H9 (cell line): ENCODE measurements at regions not wholly inside any gene's neighbourhood (a gene's known extent, or its start where the extent isn't known, plus 50 kb on each side); places are given as distances from the start of the nearest gene placed in this dataset.

Source experiments
- DNase-seq: peaks from one replicate; pipeline ENCODE4 v3.0.0-alpha.2; 2017
- H2AFZ ChIP-seq: one replicate; pipeline ENCODE4 v1.6.1; 2013; ENCODE audit warnings: mild to moderate bottlenecking, low read length, control low read depth, moderate library complexity
- H2AK5ac ChIP-seq: 2 replicates; pipeline ENCODE4 v1.6.1; 2013; ENCODE audit warnings: low read length, control low read depth, mixed read lengths; ENCODE audit not compliant: insufficient read length
- H2BK120ac ChIP-seq: one replicate; pipeline ENCODE4 v1.6.1; 2013; ENCODE audit warnings: low read depth, mild to moderate bottlenecking, low read length, control low read depth, inconsistent platforms; ENCODE audit not compliant: poor library complexity, severe bottlenecking
- H2BK12ac ChIP-seq: 2 replicates; pipeline ENCODE4 v1.6.1; 2013; ENCODE audit warnings: low read length, control low read depth, mixed read lengths, low read depth; ENCODE audit not compliant: insufficient read length
- H2BK15ac ChIP-seq: 2 replicates; pipeline ENCODE4 v1.6.1; 2013; ENCODE audit warnings: low read depth, low read length, control low read depth
- H2BK20ac ChIP-seq: one replicate; pipeline ENCODE4 v1.6.1; 2013; ENCODE audit warnings: low read depth, mild to moderate bottlenecking, low read length, control low read depth, inconsistent platforms; ENCODE audit not compliant: poor library complexity, severe bottlenecking
- H2BK5ac ChIP-seq: 2 replicates; pipeline ENCODE4 v1.6.1; 2013; ENCODE audit warnings: low read length, control low read depth, mixed read lengths; ENCODE audit not compliant: insufficient read length
- H3K14ac ChIP-seq: 2 replicates; pipeline ENCODE4 v1.6.1; 2013; ENCODE audit warnings: low read length, control low read depth; ENCODE audit not compliant: insufficient read depth
- H3K18ac ChIP-seq: 2 replicates; pipeline ENCODE4 v1.6.1; 2013; ENCODE audit warnings: low read depth, mild to moderate bottlenecking, mixed read lengths, low read length, control low read depth; ENCODE audit not compliant: insufficient read length
- H3K23ac ChIP-seq: 2 replicates; pipeline ENCODE4 v1.6.1; 2013; ENCODE audit warnings: low read length, control low read depth, mixed read lengths, low read depth; ENCODE audit not compliant: insufficient read length
- H3K23me2 ChIP-seq: 2 replicates; pipeline ENCODE4 v1.6.1; 2013; ENCODE audit warnings: low read depth, mild to moderate bottlenecking, mixed read lengths, low read length, control low read depth; ENCODE audit not compliant: insufficient read length, poor library complexity, severe bottlenecking
- H3K27ac ChIP-seq: 2 replicates; pipeline ENCODE4 v1.5.1; 2013; ENCODE audit warnings: low read length, control low read depth, mixed read lengths, low read depth; ENCODE audit not compliant: insufficient read length
- H3K27me3 ChIP-seq: 2 replicates; pipeline ENCODE4 v1.6.1; 2013; ENCODE audit warnings: low read length, control low read depth, inconsistent platforms; ENCODE audit not compliant: insufficient read depth
- H3K4ac ChIP-seq: 2 replicates; pipeline ENCODE4 v1.6.1; 2013; ENCODE audit warnings: low read depth, mild to moderate bottlenecking, control low read depth, inconsistent platforms, low read length, moderate library complexity
- H3K4me1 ChIP-seq: 2 replicates; pipeline ENCODE4 v1.6.1; 2013; ENCODE audit warnings: low read length, control low read depth, inconsistent platforms; ENCODE audit not compliant: insufficient read depth
- H3K4me2 ChIP-seq: 2 replicates; pipeline ENCODE4 v1.6.1; 2013; ENCODE audit warnings: low read length, control low read depth, mixed read lengths; ENCODE audit not compliant: insufficient read length, insufficient read depth
- H3K56ac ChIP-seq: 2 replicates; pipeline ENCODE4 v1.6.1; 2013; ENCODE audit warnings: low read depth, mild to moderate bottlenecking, mixed read lengths, low read length, control low read depth; ENCODE audit not compliant: insufficient read length
- H3K79me1 ChIP-seq: 2 replicates; pipeline ENCODE4 v1.6.1; 2013; ENCODE audit warnings: low read depth, mild to moderate bottlenecking, moderate library complexity, low read length, control low read depth, inconsistent platforms; ENCODE audit not compliant: insufficient read depth, poor library complexity, severe bottlenecking
- H3K79me2 ChIP-seq: 2 replicates; pipeline ENCODE4 v1.6.1; 2013; ENCODE audit warnings: low read length, control low read depth, inconsistent platforms; ENCODE audit not compliant: insufficient read depth
- H3K9ac ChIP-seq: 2 replicates; pipeline ENCODE4 v1.6.1; 2013; ENCODE audit warnings: low read length, control low read depth, mixed read lengths; ENCODE audit not compliant: insufficient read length; ENCODE audit errors: extremely low read depth
- H3K9me3 ChIP-seq: one replicate; pipeline ENCODE4 v1.6.1; 2013; ENCODE audit warnings: low read depth, low read length, inconsistent platforms; ENCODE audit not compliant: control insufficient read depth
- H3T11ph ChIP-seq: one replicate; pipeline ENCODE4 v1.6.1; 2013; ENCODE audit warnings: mild to moderate bottlenecking, low read length, control low read depth, inconsistent platforms
- H4K20me1 ChIP-seq: one replicate; pipeline ENCODE4 v1.6.1; 2013; ENCODE audit not compliant: control insufficient read depth, insufficient read length, insufficient read depth
- H4K5ac ChIP-seq: 2 replicates; pipeline ENCODE4 v1.6.1; 2013; ENCODE audit warnings: low read depth, mild to moderate bottlenecking, mixed read lengths, low read length, control low read depth; ENCODE audit not compliant: insufficient read length
- H4K8ac ChIP-seq: replicated peaks from 2 replicates; pipeline ENCODE4 v1.6.1; 2013; ENCODE audit warnings: low read length, control low read depth, mixed read lengths, low read depth; ENCODE audit not compliant: insufficient read length
- H4K91ac ChIP-seq: 2 replicates; pipeline ENCODE4 v1.6.1; 2013; ENCODE audit warnings: low read depth, mild to moderate bottlenecking, moderate library complexity, mixed read lengths, low read length, control low read depth; ENCODE audit not compliant: insufficient read length
- H3K27ac Mint-ChIP-seq, 3 experiments: 2 replicates in 2 of 3; 3 replicates in 1 of 3; pipeline ENCODE4 v1.8.0; 2020 to 2021; ENCODE audit warnings: mixed read lengths in 3 of 3, mild to moderate bottlenecking in 1 of 3, moderate library complexity in 1 of 3
- H3K27me3 Mint-ChIP-seq: 2 replicates; pipeline ENCODE4 v1.8.0; 2021; ENCODE audit warnings: low read depth, mild to moderate bottlenecking, moderate library complexity, mixed read lengths
- H3K36me3 Mint-ChIP-seq, 3 experiments: 2 replicates in 2 of 3; 3 replicates in 1 of 3; pipeline ENCODE4 v1.8.0; 2020 to 2021; ENCODE audit warnings: low read depth in 3 of 3, mixed read lengths in 3 of 3; ENCODE audit not compliant: insufficient read depth in 1 of 3
- H3K4me1 Mint-ChIP-seq, 2 experiments: 2 replicates each; pipeline ENCODE4 v1.8.0; 2020; ENCODE audit warnings: mixed read lengths in 2 of 2
- H3K4me3 Mint-ChIP-seq, 2 experiments: 2 replicates in 1 of 2; 3 replicates in 1 of 2; pipeline ENCODE4 v1.8.0; 2020 to 2021; ENCODE audit warnings: mild to moderate bottlenecking in 2 of 2, mixed read lengths in 2 of 2, moderate library complexity in 1 of 2
- H3K9me3 Mint-ChIP-seq, 2 experiments: 2 replicates in 1 of 2; 3 replicates in 1 of 2; pipeline ENCODE4 v1.8.0; 2020; ENCODE audit warnings: mild to moderate bottlenecking in 2 of 2, mixed read lengths in 2 of 2, moderate library complexity in 1 of 2
- TF ChIP-seq, protein P1 (sequence below): fragments of 200-600 bp; sonication (generic); conservative IDR thresholded peaks from 3 replicates; pipeline ENCODE4 v1.8.0; 2021; ENCODE audit warnings: antibody characterized with exemption, mild to moderate bottlenecking

DNA sequence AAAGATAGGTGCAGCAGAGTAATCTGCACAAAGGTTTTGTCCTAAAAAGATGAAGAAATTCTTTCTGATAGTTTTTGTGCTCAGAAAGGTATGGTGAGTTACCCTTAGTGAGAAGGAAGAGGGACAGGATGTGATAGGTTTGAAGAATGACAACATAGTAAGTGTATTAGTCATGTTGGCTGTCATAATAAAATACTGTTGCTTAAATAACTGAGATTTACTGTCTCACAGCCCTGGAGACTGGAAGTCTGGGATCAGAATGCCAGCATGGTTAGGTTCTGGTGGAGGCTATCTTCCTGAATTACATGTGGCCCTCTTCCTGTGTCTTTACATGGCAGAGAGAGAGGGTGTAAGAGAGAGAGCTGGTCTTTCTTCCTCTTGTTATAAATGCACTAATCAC, 965.2 kb downstream of the TTLL7 start:
- no peak overlapping the region for H4K5ac ChIP-seq
- H2BK15ac ChIP-seq: no peak overlapping the region
- H3K4me1 Mint-ChIP-seq: peaks cover 9 to 12% of the 10 kb centered on the region in 2 experiments
- no peak for DNase-seq
- H2AK5ac ChIP-seq: no peak overlapping the region
- H3K27me3 ChIP-seq: no peaks in the 10 kb centered on the region
- no peak overlapping the region for H3K4me2 ChIP-seq
- H3K4me1 ChIP-seq: peaks cover 2% of the 10 kb centered on the region; the same call in 1 of the 2 replicates
- H3K18ac ChIP-seq: no peak overlapping the region
- no peak overlapping the region for H3K27ac Mint-ChIP-seq
- no peak overlapping the region for H3K14ac ChIP-seq
- no peak overlapping the region for H2BK12ac ChIP-seq
- H3K27ac ChIP-seq: no peak overlapping the region
- no peak overlapping the region for H3K4ac ChIP-seq
- H3K23ac ChIP-seq: no peak overlapping the region
- no peaks in the 10 kb centered on the region for H3K23me2 ChIP-seq
- H3K79me2 ChIP-seq: no peaks in the 10 kb centered on the region
- no peak overlapping the region for H2BK20ac ChIP-seq
- no peaks in the 10 kb centered on the region for H3K79me1 ChIP-seq
- no peak overlapping the region for H4K91ac ChIP-seq
- no peak overlapping the region for H3K4me3 Mint-ChIP-seq
- no peak overlapping the region for H2BK120ac ChIP-seq
- no peaks in the 10 kb centered on the region for H4K20me1 ChIP-seq
- no peak overlapping the region for H3K9ac ChIP-seq
- no peak overlapping the region for H4K8ac ChIP-seq
- no peak overlapping the region for H2AFZ ChIP-seq
- no peaks in the 10 kb centered on the region for H3K9me3 ChIP-seq
- H3K36me3 Mint-ChIP-seq: peaks cover 25 to 52% (median 44%) of the 10 kb centered on the region in 3 experiments
- peaks cover 32 to 34% of the 10 kb centered on the region in 2 experiments for H3K9me3 Mint-ChIP-seq
- no peak overlapping the region for H3K56ac ChIP-seq
- H3K27me3 Mint-ChIP-seq: no peaks in the 10 kb centered on the region
- no peak overlapping the region for H3T11ph ChIP-seq
- TF ChIP-seq, protein P1, sequence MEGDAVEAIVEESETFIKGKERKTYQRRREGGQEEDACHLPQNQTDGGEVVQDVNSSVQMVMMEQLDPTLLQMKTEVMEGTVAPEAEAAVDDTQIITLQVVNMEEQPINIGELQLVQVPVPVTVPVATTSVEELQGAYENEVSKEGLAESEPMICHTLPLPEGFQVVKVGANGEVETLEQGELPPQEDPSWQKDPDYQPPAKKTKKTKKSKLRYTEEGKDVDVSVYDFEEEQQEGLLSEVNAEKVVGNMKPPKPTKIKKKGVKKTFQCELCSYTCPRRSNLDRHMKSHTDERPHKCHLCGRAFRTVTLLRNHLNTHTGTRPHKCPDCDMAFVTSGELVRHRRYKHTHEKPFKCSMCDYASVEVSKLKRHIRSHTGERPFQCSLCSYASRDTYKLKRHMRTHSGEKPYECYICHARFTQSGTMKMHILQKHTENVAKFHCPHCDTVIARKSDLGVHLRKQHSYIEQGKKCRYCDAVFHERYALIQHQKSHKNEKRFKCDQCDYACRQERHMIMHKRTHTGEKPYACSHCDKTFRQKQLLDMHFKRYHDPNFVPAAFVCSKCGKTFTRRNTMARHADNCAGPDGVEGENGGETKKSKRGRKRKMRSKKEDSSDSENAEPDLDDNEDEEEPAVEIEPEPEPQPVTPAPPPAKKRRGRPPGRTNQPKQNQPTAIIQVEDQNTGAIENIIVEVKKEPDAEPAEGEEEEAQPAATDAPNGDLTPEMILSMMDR: no peak
- no peak overlapping the region for H2BK5ac ChIP-seq
